H9 (cell line): ENCODE measurements at regions not wholly inside any gene's neighbourhood (a gene's known extent, or its start where the extent isn't known, plus 50 kb on each side); places are given as distances from the start of the nearest gene placed in this dataset.

Experiments
- DNase-seq: peaks from one replicate; pipeline ENCODE4 v3.0.0-alpha.2; 2017
- H2AFZ ChIP-seq: one replicate; pipeline ENCODE4 v1.6.1; 2013; ENCODE audit warnings: mild to moderate bottlenecking, low read length, control low read depth, moderate library complexity
- H2AK5ac ChIP-seq: 2 replicates; pipeline ENCODE4 v1.6.1; 2013; ENCODE audit warnings: low read length, control low read depth, mixed read lengths; ENCODE audit not compliant: insufficient read length
- H2BK120ac ChIP-seq: one replicate; pipeline ENCODE4 v1.6.1; 2013; ENCODE audit warnings: low read depth, mild to moderate bottlenecking, low read length, control low read depth, inconsistent platforms; ENCODE audit not compliant: poor library complexity, severe bottlenecking
- H2BK12ac ChIP-seq: 2 replicates; pipeline ENCODE4 v1.6.1; 2013; ENCODE audit warnings: low read length, control low read depth, mixed read lengths, low read depth; ENCODE audit not compliant: insufficient read length
- H2BK15ac ChIP-seq: 2 replicates; pipeline ENCODE4 v1.6.1; 2013; ENCODE audit warnings: low read depth, low read length, control low read depth
- H2BK20ac ChIP-seq: one replicate; pipeline ENCODE4 v1.6.1; 2013; ENCODE audit warnings: low read depth, mild to moderate bottlenecking, low read length, control low read depth, inconsistent platforms; ENCODE audit not compliant: poor library complexity, severe bottlenecking
- H2BK5ac ChIP-seq: 2 replicates; pipeline ENCODE4 v1.6.1; 2013; ENCODE audit warnings: low read length, control low read depth, mixed read lengths; ENCODE audit not compliant: insufficient read length
- H3K14ac ChIP-seq: 2 replicates; pipeline ENCODE4 v1.6.1; 2013; ENCODE audit warnings: low read length, control low read depth; ENCODE audit not compliant: insufficient read depth
- H3K18ac ChIP-seq: 2 replicates; pipeline ENCODE4 v1.6.1; 2013; ENCODE audit warnings: low read depth, mild to moderate bottlenecking, mixed read lengths, low read length, control low read depth; ENCODE audit not compliant: insufficient read length
- H3K23ac ChIP-seq: 2 replicates; pipeline ENCODE4 v1.6.1; 2013; ENCODE audit warnings: low read length, control low read depth, mixed read lengths, low read depth; ENCODE audit not compliant: insufficient read length
- H3K23me2 ChIP-seq: 2 replicates; pipeline ENCODE4 v1.6.1; 2013; ENCODE audit warnings: low read depth, mild to moderate bottlenecking, mixed read lengths, low read length, control low read depth; ENCODE audit not compliant: insufficient read length, poor library complexity, severe bottlenecking
- H3K27ac ChIP-seq: 2 replicates; pipeline ENCODE4 v1.5.1; 2013; ENCODE audit warnings: low read length, control low read depth, mixed read lengths, low read depth; ENCODE audit not compliant: insufficient read length
- H3K27me3 ChIP-seq: 2 replicates; pipeline ENCODE4 v1.6.1; 2013; ENCODE audit warnings: low read length, control low read depth, inconsistent platforms; ENCODE audit not compliant: insufficient read depth
- H3K4ac ChIP-seq: 2 replicates; pipeline ENCODE4 v1.6.1; 2013; ENCODE audit warnings: low read depth, mild to moderate bottlenecking, control low read depth, inconsistent platforms, low read length, moderate library complexity
- H3K4me1 ChIP-seq: 2 replicates; pipeline ENCODE4 v1.6.1; 2013; ENCODE audit warnings: low read length, control low read depth, inconsistent platforms; ENCODE audit not compliant: insufficient read depth
- H3K4me2 ChIP-seq: 2 replicates; pipeline ENCODE4 v1.6.1; 2013; ENCODE audit warnings: low read length, control low read depth, mixed read lengths; ENCODE audit not compliant: insufficient read length, insufficient read depth
- H3K56ac ChIP-seq: 2 replicates; pipeline ENCODE4 v1.6.1; 2013; ENCODE audit warnings: low read depth, mild to moderate bottlenecking, mixed read lengths, low read length, control low read depth; ENCODE audit not compliant: insufficient read length
- H3K79me1 ChIP-seq: 2 replicates; pipeline ENCODE4 v1.6.1; 2013; ENCODE audit warnings: low read depth, mild to moderate bottlenecking, moderate library complexity, low read length, control low read depth, inconsistent platforms; ENCODE audit not compliant: insufficient read depth, poor library complexity, severe bottlenecking
- H3K79me2 ChIP-seq: 2 replicates; pipeline ENCODE4 v1.6.1; 2013; ENCODE audit warnings: low read length, control low read depth, inconsistent platforms; ENCODE audit not compliant: insufficient read depth
- H3K9ac ChIP-seq: 2 replicates; pipeline ENCODE4 v1.6.1; 2013; ENCODE audit warnings: low read length, control low read depth, mixed read lengths; ENCODE audit not compliant: insufficient read length; ENCODE audit errors: extremely low read depth
- H3K9me3 ChIP-seq: one replicate; pipeline ENCODE4 v1.6.1; 2013; ENCODE audit warnings: low read depth, low read length, inconsistent platforms; ENCODE audit not compliant: control insufficient read depth
- H3T11ph ChIP-seq: one replicate; pipeline ENCODE4 v1.6.1; 2013; ENCODE audit warnings: mild to moderate bottlenecking, low read length, control low read depth, inconsistent platforms
- H4K20me1 ChIP-seq: one replicate; pipeline ENCODE4 v1.6.1; 2013; ENCODE audit not compliant: control insufficient read depth, insufficient read length, insufficient read depth
- H4K5ac ChIP-seq: 2 replicates; pipeline ENCODE4 v1.6.1; 2013; ENCODE audit warnings: low read depth, mild to moderate bottlenecking, mixed read lengths, low read length, control low read depth; ENCODE audit not compliant: insufficient read length
- H4K8ac ChIP-seq: replicated peaks from 2 replicates; pipeline ENCODE4 v1.6.1; 2013; ENCODE audit warnings: low read length, control low read depth, mixed read lengths, low read depth; ENCODE audit not compliant: insufficient read length
- H4K91ac ChIP-seq: 2 replicates; pipeline ENCODE4 v1.6.1; 2013; ENCODE audit warnings: low read depth, mild to moderate bottlenecking, moderate library complexity, mixed read lengths, low read length, control low read depth; ENCODE audit not compliant: insufficient read length
- H3K27ac Mint-ChIP-seq, 3 experiments: 2 replicates in 2 of 3; 3 replicates in 1 of 3; pipeline ENCODE4 v1.8.0; 2020 to 2021; ENCODE audit warnings: mixed read lengths in 3 of 3, mild to moderate bottlenecking in 1 of 3, moderate library complexity in 1 of 3
- H3K27me3 Mint-ChIP-seq: 2 replicates; pipeline ENCODE4 v1.8.0; 2021; ENCODE audit warnings: low read depth, mild to moderate bottlenecking, moderate library complexity, mixed read lengths
- H3K36me3 Mint-ChIP-seq, 3 experiments: 2 replicates in 2 of 3; 3 replicates in 1 of 3; pipeline ENCODE4 v1.8.0; 2020 to 2021; ENCODE audit warnings: low read depth in 3 of 3, mixed read lengths in 3 of 3; ENCODE audit not compliant: insufficient read depth in 1 of 3
- H3K4me1 Mint-ChIP-seq, 2 experiments: 2 replicates each; pipeline ENCODE4 v1.8.0; 2020; ENCODE audit warnings: mixed read lengths in 2 of 2
- H3K4me3 Mint-ChIP-seq, 2 experiments: 2 replicates in 1 of 2; 3 replicates in 1 of 2; pipeline ENCODE4 v1.8.0; 2020 to 2021; ENCODE audit warnings: mild to moderate bottlenecking in 2 of 2, mixed read lengths in 2 of 2, moderate library complexity in 1 of 2
- H3K9me3 Mint-ChIP-seq, 2 experiments: 2 replicates in 1 of 2; 3 replicates in 1 of 2; pipeline ENCODE4 v1.8.0; 2020; ENCODE audit warnings: mild to moderate bottlenecking in 2 of 2, mixed read lengths in 2 of 2, moderate library complexity in 1 of 2
- WGBS: extraction: QIAGEN DNeasy Blood & Tissue Kit; methylation state at CpG from one replicate; pipeline ENCODE4 v1.1.7; 2013; ENCODE audit warnings: missing lambda C conversion rate, low lambda C conversion rate, mixed read lengths; ENCODE audit not compliant: insufficient read length; ENCODE audit errors: extremely low coverage; 5-methylcytosine and 5-hydroxymethylcytosine counted together
- TF ChIP-seq, protein P1 (sequence below): fragments of 200-600 bp; sonication (generic); conservative IDR thresholded peaks from 3 replicates; pipeline ENCODE4 v1.8.0; 2021; ENCODE audit warnings: antibody characterized with exemption, mild to moderate bottlenecking

DNA sequence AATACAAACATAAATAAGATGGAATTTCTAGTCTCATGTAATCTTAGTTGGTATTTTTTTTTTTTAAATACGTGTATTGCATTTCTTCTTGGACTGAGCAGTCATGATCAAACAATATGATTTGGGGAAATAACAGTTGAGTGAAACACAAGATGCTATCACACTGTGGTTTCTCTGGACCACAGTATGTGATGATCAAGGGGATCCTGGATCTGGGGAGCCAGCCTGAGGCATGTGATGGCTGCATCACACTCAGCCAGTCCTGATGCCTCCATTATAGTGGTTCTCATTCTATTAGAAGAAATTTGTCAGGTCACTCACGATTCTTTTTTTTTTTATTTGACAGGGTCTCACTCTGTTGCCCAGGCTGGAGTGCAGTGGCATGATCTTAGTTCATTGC lies 495.9 kb upstream of the POT1 start:
- H2BK20ac ChIP-seq = no peak overlapping the region
- H3K79me2 ChIP-seq = no peaks in the 10 kb centered on the region
- no peak overlapping the region for H4K91ac ChIP-seq
- no peaks in the 10 kb centered on the region for H3K9me3 Mint-ChIP-seq
- no peak overlapping the region for H2BK5ac ChIP-seq
- H3K27ac Mint-ChIP-seq = no peak overlapping the region
- H3K27me3 Mint-ChIP-seq = no peaks in the 10 kb centered on the region
- H3K4me3 Mint-ChIP-seq = no peak overlapping the region
- H2AK5ac ChIP-seq = no peak overlapping the region
- no peak overlapping the region for H3K18ac ChIP-seq
- H2AFZ ChIP-seq = no peak overlapping the region
- no peak overlapping the region for H4K5ac ChIP-seq
- TF ChIP-seq, protein P1, sequence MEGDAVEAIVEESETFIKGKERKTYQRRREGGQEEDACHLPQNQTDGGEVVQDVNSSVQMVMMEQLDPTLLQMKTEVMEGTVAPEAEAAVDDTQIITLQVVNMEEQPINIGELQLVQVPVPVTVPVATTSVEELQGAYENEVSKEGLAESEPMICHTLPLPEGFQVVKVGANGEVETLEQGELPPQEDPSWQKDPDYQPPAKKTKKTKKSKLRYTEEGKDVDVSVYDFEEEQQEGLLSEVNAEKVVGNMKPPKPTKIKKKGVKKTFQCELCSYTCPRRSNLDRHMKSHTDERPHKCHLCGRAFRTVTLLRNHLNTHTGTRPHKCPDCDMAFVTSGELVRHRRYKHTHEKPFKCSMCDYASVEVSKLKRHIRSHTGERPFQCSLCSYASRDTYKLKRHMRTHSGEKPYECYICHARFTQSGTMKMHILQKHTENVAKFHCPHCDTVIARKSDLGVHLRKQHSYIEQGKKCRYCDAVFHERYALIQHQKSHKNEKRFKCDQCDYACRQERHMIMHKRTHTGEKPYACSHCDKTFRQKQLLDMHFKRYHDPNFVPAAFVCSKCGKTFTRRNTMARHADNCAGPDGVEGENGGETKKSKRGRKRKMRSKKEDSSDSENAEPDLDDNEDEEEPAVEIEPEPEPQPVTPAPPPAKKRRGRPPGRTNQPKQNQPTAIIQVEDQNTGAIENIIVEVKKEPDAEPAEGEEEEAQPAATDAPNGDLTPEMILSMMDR = no peak
- H3K27ac ChIP-seq = no peak overlapping the region
- H3K4me1 ChIP-seq = no peaks in the 10 kb centered on the region; the same call in 1 of the 2 replicates
- DNase-seq = no peak
- H4K8ac ChIP-seq = no peak overlapping the region
- no peak overlapping the region for H3K4me2 ChIP-seq
- no peak overlapping the region for H3K4ac ChIP-seq
- H2BK120ac ChIP-seq = no peak overlapping the region
- no peak overlapping the region for H2BK12ac ChIP-seq
- peaks cover 0 to 5% of the 10 kb centered on the region in 2 experiments; a peak in 2 of 4 replicates for H3K4me1 Mint-ChIP-seq
- H3T11ph ChIP-seq = no peak overlapping the region
- H3K56ac ChIP-seq = no peak overlapping the region
- no peak overlapping the region for H3K14ac ChIP-seq
- H3K9ac ChIP-seq = no peak overlapping the region
- H3K23ac ChIP-seq = no peak overlapping the region
- no peaks in the 10 kb centered on the region for H3K36me3 Mint-ChIP-seq
- no peak overlapping the region for H2BK15ac ChIP-seq
- no peaks in the 10 kb centered on the region for H3K23me2 ChIP-seq
- no peaks in the 10 kb centered on the region for H3K79me1 ChIP-seq
- no CpG with 5 or more reads among the region's 2 CpGs for WGBS
- no peaks in the 10 kb centered on the region for H3K27me3 ChIP-seq
- H4K20me1 ChIP-seq = no peaks in the 10 kb centered on the region
- no peaks in the 10 kb centered on the region for H3K9me3 ChIP-seq
